ENCODE measurements at regions not wholly inside any gene's neighbourhood (a gene's known extent, or its start where the extent isn't known, plus 50 kb on each side); places are given as distances from the start of the nearest gene placed in this dataset.

DNA sequence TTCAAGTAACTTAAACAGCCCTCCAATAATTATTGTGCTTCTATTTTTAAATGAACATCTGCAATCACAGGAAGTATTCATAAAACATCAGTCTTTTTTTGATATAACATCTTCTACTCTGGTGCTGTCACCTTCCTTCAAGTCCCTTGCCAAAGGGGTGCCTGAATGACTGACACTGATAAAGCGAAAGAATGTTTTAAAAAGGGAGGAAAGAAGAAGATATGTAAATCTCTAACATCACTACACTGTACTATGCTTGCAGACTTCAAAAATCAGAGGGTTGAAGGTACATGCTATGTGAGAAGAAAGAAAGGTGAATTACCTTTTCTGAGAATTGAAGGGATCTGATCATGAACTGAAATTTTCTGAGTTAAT lies 253.7 kb downstream of the ZPLD1 start:
- Histone ChIP-seq H2AFZ (ENCODE audit: low read depth, low read length) (no peak overlapping the region), H3K9me2 (ENCODE audit: insufficient read depth, low read length) (no peaks in the 10 kb centered on the region), H3K4me2 (ENCODE audit: low read length) (no peak overlapping the region), H3F3A (ENCODE audit: insufficient read depth, low read length, poor library complexity, severe bottlenecking) (no peaks in the 10 kb centered on the region), H3K27me3 (ENCODE audit: insufficient read depth, low read depth, low read length) (no peaks in the 10 kb centered on the region), H3K36me3 (ENCODE audit: insufficient read depth, low read length) (no peaks in the 10 kb centered on the region), H4K20me1 (ENCODE audit: insufficient read depth) (no peaks in the 10 kb centered on the region), H3K79me2 (replicated peaks; ENCODE audit: insufficient read depth, low read length) (no peaks in the 10 kb centered on the region), H3K4me3 (ENCODE audit: low read length) (peak overlapping the region; percentile 3), H3K9me3 (ENCODE audit: low read length) (no peaks in the 10 kb centered on the region), H3K9ac (ENCODE audit: low read length) (peak overlapping the region; percentile 21), H3K27ac (ENCODE audit: low read length) (peak overlapping the region; percentile 81)
- TF ChIP-seq EP300 (conservative IDR thresholded peaks at IDR 0.05; ENCODE audit: poor library complexity, severe bottlenecking) = peak; percentile 88
- no peak for TF ChIP-seq MXI1 (conservative IDR thresholded peaks at IDR 0.05; ENCODE audit: poor library complexity, severe bottlenecking)
- TF ChIP-seq, protein P1, sequence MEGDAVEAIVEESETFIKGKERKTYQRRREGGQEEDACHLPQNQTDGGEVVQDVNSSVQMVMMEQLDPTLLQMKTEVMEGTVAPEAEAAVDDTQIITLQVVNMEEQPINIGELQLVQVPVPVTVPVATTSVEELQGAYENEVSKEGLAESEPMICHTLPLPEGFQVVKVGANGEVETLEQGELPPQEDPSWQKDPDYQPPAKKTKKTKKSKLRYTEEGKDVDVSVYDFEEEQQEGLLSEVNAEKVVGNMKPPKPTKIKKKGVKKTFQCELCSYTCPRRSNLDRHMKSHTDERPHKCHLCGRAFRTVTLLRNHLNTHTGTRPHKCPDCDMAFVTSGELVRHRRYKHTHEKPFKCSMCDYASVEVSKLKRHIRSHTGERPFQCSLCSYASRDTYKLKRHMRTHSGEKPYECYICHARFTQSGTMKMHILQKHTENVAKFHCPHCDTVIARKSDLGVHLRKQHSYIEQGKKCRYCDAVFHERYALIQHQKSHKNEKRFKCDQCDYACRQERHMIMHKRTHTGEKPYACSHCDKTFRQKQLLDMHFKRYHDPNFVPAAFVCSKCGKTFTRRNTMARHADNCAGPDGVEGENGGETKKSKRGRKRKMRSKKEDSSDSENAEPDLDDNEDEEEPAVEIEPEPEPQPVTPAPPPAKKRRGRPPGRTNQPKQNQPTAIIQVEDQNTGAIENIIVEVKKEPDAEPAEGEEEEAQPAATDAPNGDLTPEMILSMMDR (IDR thresholded peaks at IDR 0.05; ENCODE audit: poor library complexity, severe bottlenecking) = no peak
- no peak for TF ChIP-seq EZH2 (IDR thresholded peaks at IDR 0.05; ENCODE audit: borderline replicate concordance, insufficient read depth, low read length, poor library complexity, severe bottlenecking)
- TF ChIP-seq TAF1 (IDR thresholded peaks at IDR 0.05; ENCODE audit: low read depth) = no peak
- TF ChIP-seq POLR2AphosphoS5 (IDR thresholded peaks at IDR 0.05) = peak; percentile 23
- TF ChIP-seq, protein P2, sequence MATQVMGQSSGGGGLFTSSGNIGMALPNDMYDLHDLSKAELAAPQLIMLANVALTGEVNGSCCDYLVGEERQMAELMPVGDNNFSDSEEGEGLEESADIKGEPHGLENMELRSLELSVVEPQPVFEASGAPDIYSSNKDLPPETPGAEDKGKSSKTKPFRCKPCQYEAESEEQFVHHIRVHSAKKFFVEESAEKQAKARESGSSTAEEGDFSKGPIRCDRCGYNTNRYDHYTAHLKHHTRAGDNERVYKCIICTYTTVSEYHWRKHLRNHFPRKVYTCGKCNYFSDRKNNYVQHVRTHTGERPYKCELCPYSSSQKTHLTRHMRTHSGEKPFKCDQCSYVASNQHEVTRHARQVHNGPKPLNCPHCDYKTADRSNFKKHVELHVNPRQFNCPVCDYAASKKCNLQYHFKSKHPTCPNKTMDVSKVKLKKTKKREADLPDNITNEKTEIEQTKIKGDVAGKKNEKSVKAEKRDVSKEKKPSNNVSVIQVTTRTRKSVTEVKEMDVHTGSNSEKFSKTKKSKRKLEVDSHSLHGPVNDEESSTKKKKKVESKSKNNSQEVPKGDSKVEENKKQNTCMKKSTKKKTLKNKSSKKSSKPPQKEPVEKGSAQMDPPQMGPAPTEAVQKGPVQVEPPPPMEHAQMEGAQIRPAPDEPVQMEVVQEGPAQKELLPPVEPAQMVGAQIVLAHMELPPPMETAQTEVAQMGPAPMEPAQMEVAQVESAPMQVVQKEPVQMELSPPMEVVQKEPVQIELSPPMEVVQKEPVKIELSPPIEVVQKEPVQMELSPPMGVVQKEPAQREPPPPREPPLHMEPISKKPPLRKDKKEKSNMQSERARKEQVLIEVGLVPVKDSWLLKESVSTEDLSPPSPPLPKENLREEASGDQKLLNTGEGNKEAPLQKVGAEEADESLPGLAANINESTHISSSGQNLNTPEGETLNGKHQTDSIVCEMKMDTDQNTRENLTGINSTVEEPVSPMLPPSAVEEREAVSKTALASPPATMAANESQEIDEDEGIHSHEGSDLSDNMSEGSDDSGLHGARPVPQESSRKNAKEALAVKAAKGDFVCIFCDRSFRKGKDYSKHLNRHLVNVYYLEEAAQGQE (IDR thresholded peaks at IDR 0.05; ENCODE audit: borderline replicate concordance) = no peak
- no peak for TF ChIP-seq SMC3 (conservative IDR thresholded peaks at IDR 0.05; ENCODE audit: poor library complexity)
- TF ChIP-seq RAD21 (conservative IDR thresholded peaks at IDR 0.05) = no peak

DNA sequence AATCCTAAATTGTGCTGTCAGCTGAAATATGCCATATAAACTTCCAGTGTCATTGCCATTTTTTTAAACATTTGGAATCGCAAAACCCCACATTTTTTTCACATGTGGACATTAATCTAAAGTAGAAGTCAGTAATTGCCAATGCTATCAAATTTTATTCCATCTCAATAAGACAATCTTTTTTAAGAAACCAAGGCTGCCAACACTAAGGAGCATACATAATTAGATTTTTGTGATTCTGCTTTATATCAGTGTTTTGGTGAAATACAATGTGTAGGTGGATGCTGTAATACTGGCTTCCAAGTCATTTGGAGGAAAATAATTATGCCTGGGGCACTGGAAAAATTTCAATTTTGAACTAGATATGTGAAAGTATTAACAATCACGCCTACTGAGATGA lies 256.7 kb downstream of the ZPLD1 start:
- Histone ChIP-seq H4K20me1 (ENCODE audit: insufficient read depth) (no peaks in the 10 kb centered on the region), H3K9me2 (ENCODE audit: insufficient read depth, low read length) (no peaks in the 10 kb centered on the region), H3K79me2 (replicated peaks; ENCODE audit: insufficient read depth, low read length) (no peaks in the 10 kb centered on the region), H3K27ac (ENCODE audit: low read length) (peak overlapping the region; percentile 7), H3F3A (ENCODE audit: insufficient read depth, low read length, poor library complexity, severe bottlenecking) (no peaks in the 10 kb centered on the region), H3K9ac (ENCODE audit: low read length) (no peak overlapping the region), H3K9me3 (ENCODE audit: low read length) (no peaks in the 10 kb centered on the region), H3K36me3 (ENCODE audit: insufficient read depth, low read length) (no peaks in the 10 kb centered on the region), H3K4me3 (ENCODE audit: low read length) (no peak overlapping the region), H2AFZ (ENCODE audit: low read depth, low read length) (no peak overlapping the region), H3K27me3 (ENCODE audit: insufficient read depth, low read depth, low read length) (no peaks in the 10 kb centered on the region), H3K4me2 (ENCODE audit: low read length) (no peak overlapping the region)
- TF ChIP-seq RAD21 (conservative IDR thresholded peaks at IDR 0.05) (no peak), EZH2 (IDR thresholded peaks at IDR 0.05; ENCODE audit: borderline replicate concordance, insufficient read depth, low read length, poor library complexity, severe bottlenecking) (no peak), TAF1 (IDR thresholded peaks at IDR 0.05; ENCODE audit: low read depth) (no peak), POLR2AphosphoS5 (IDR thresholded peaks at IDR 0.05) (no peak), SMC3 (conservative IDR thresholded peaks at IDR 0.05; ENCODE audit: poor library complexity) (no peak), MXI1 (conservative IDR thresholded peaks at IDR 0.05; ENCODE audit: poor library complexity, severe bottlenecking) (no peak), EP300 (conservative IDR thresholded peaks at IDR 0.05; ENCODE audit: poor library complexity, severe bottlenecking) (no peak)
- TF ChIP-seq, protein P1 (IDR thresholded peaks at IDR 0.05; ENCODE audit: poor library complexity, severe bottlenecking) = no peak
- TF ChIP-seq, protein P2 (IDR thresholded peaks at IDR 0.05; ENCODE audit: borderline replicate concordance) = no peak
